ENCODE measurements at regions not wholly inside any gene's neighbourhood (a gene's known extent, or its start where the extent isn't known, plus 50 kb on each side); places are given as distances from the start of the nearest gene placed in this dataset.

DNA sequence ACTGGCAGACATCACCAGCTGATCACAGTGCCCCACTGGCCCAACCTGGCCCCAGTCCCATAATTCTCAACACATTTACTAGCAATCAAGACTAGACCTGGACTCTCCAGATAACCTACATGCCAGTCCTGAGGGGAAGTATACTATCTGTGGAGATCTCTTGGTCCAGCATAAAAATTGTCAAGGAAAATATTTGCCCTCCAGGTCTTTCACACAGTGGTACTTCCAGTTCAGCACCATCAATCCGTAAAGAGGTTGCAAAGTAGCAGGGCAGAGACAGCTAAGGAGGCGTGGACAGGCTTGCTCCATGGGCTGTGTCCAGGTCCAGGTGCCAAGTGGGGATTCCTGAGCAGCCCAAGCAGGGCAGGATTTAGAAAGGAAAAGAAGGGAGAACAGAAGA, 143.6 kb upstream of the BACE2 start:
- TF ChIP-seq GATA2 (IDR thresholded peaks at IDR 0.05; ENCODE audit: low read depth, low read length) (no peak), GATA3 (IDR thresholded peaks at IDR 0.05; ENCODE audit: low read depth, low read length) (no peak)

Data from SH-SY5Y (cell line).